Peyer's patch (tissue), 4 donors: ENCODE measurements at regions not wholly inside any gene's neighbourhood (a gene's known extent, or its start where the extent isn't known, plus 50 kb on each side); places are given as distances from the start of the nearest gene placed in this dataset.

ENCODE experiments used
- POLR2A ChIP-seq, 2 donors: fragments of 450-650 bp; IDR thresholded peaks; one replicate each; pipeline ENCODE4 v1.5.1; 2017; ENCODE audit warnings: antibody characterized with exemption in 2 of 2, mild to moderate bottlenecking in 2 of 2, moderate library complexity in 2 of 2
- TF ChIP-seq, protein P1 (sequence below), 6 experiments: fragments of 450-650 bp in 4 of 6; fragments of 200-600 bp in 2 of 6; sonication (generic) in 1 of 6; IDR thresholded peaks; one replicate each; pipeline ENCODE4 v1.5.1; 2017 to 2019; ENCODE audit warnings: antibody characterized with exemption in 6 of 6, mild to moderate bottlenecking in 3 of 6, moderate library complexity in 1 of 6

DNA sequence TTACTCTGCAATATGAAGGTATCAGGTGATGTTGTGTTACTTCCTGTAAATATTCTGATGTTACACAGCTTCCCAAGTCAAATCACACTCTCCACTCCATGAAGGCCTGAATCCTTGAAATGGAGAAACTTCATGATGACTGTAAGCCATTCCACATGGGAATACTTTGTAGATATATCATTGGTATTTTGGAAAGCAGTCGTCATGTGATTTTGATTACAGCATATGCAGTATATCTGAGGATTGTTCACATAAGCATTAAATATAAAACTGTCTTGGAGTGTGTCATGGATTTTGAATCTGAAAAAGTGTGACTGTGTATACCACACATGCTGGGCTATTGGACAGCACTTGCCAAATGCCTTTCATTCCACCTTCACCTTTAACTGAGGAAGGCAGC lies 118.3 kb upstream of the EXOC2 start:
- TF ChIP-seq, protein P1, sequence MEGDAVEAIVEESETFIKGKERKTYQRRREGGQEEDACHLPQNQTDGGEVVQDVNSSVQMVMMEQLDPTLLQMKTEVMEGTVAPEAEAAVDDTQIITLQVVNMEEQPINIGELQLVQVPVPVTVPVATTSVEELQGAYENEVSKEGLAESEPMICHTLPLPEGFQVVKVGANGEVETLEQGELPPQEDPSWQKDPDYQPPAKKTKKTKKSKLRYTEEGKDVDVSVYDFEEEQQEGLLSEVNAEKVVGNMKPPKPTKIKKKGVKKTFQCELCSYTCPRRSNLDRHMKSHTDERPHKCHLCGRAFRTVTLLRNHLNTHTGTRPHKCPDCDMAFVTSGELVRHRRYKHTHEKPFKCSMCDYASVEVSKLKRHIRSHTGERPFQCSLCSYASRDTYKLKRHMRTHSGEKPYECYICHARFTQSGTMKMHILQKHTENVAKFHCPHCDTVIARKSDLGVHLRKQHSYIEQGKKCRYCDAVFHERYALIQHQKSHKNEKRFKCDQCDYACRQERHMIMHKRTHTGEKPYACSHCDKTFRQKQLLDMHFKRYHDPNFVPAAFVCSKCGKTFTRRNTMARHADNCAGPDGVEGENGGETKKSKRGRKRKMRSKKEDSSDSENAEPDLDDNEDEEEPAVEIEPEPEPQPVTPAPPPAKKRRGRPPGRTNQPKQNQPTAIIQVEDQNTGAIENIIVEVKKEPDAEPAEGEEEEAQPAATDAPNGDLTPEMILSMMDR (IDR thresholded peaks at IDR 0.05), result no peak
- TF ChIP-seq POLR2A (IDR thresholded peaks at IDR 0.05), result no peak
